Liver (tissue), 8 donors: ENCODE measurements at regions not wholly inside any gene's neighbourhood (a gene's known extent, or its start where the extent isn't known, plus 50 kb on each side); places are given as distances from the start of the nearest gene placed in this dataset.

Experiments
- DNase-seq: peaks from one replicate; pipeline ENCODE4 v3.0.0-alpha.2; 2017; ENCODE audit warnings: low spot score
- H3K27ac ChIP-seq, 2 donors: one replicate each; pipeline ENCODE4 v1.7.0; 2013; ENCODE audit warnings: inconsistent platforms in 2 of 2, low read length in 2 of 2, control low read depth in 1 of 2, low read depth in 1 of 2, mild to moderate bottlenecking in 1 of 2
- H3K27me3 ChIP-seq, 4 donors: one replicate each; pipeline versions ENCODE4 v1.6.1 to v1.7.0; 2013; ENCODE audit warnings: low read length in 3 of 4, inconsistent platforms in 1 of 4, mild to moderate bottlenecking in 1 of 4, moderate library complexity in 1 of 4; ENCODE audit not compliant: control insufficient read depth in 4 of 4, insufficient read depth in 4 of 4
- H3K36me3 ChIP-seq, 4 donors: one replicate each; pipeline versions ENCODE4 v1.6.1 to v1.7.0; 2013; ENCODE audit warnings: low read length in 3 of 4, mild to moderate bottlenecking in 3 of 4, low read depth in 1 of 4, moderate library complexity in 1 of 4; ENCODE audit not compliant: control insufficient read depth in 4 of 4, insufficient read depth in 3 of 4
- H3K4me1 ChIP-seq, 4 donors: one replicate each; pipeline versions ENCODE4 v1.6.1 to v1.7.0; 2013; ENCODE audit warnings: low read length in 3 of 4, mild to moderate bottlenecking in 3 of 4, moderate library complexity in 1 of 4; ENCODE audit not compliant: control insufficient read depth in 4 of 4, insufficient read depth in 4 of 4
- H3K4me3 ChIP-seq, 3 donors: one replicate each; pipeline versions ENCODE4 v1.6.1 to v1.7.0; 2013; ENCODE audit warnings: low read length in 3 of 3, control low read depth in 1 of 3, low read depth in 1 of 3, mild to moderate bottlenecking in 1 of 3
- H3K9ac ChIP-seq, 2 donors: one replicate each; pipeline ENCODE4 v1.7.0; 2013; ENCODE audit warnings: low read length in 2 of 2, mild to moderate bottlenecking in 2 of 2, moderate library complexity in 2 of 2, control low read depth in 1 of 2, low read depth in 1 of 2
- H3K9me3 ChIP-seq, 4 donors: one replicate each; pipeline versions ENCODE4 v1.6.1 to v1.7.0; 2013; ENCODE audit warnings: low read length in 3 of 4; ENCODE audit not compliant: control insufficient read depth in 4 of 4
- EGR1 ChIP-seq, 2 donors: IDR thresholded peaks; 2 replicates each; pipeline ENCODE4 v1.6.1; 2016 to 2018; ENCODE audit warnings: antibody characterized with exemption in 2 of 2, low read depth in 2 of 2
- FOXA1 ChIP-seq: IDR thresholded peaks from 2 replicates; pipeline ENCODE4 v1.6.1; 2016; ENCODE audit warnings: antibody characterized with exemption
- FOXA2 ChIP-seq: IDR thresholded peaks from 2 replicates; pipeline ENCODE4 v1.6.1; 2016; ENCODE audit warnings: antibody characterized with exemption
- GABPA ChIP-seq, 2 donors: IDR thresholded peaks in 1 of 2; conservative IDR thresholded peaks in 1 of 2; 2 replicates each; pipeline ENCODE4 v1.6.1; 2016; ENCODE audit warnings: antibody characterized with exemption in 2 of 2, mild to moderate bottlenecking in 1 of 2, moderate library complexity in 1 of 2
- HNF4A ChIP-seq, 2 donors: conservative IDR thresholded peaks; 2 replicates each; pipeline ENCODE4 v1.6.1; 2016; ENCODE audit warnings: antibody characterized with exemption in 2 of 2, mild to moderate bottlenecking in 2 of 2
- HNF4G ChIP-seq: IDR thresholded peaks from 2 replicates; pipeline ENCODE4 v1.6.1; 2016; ENCODE audit warnings: antibody characterized with exemption
- JUND ChIP-seq, 2 donors: IDR thresholded peaks; 2 replicates each; pipeline ENCODE4 v1.6.1; 2016; ENCODE audit warnings: antibody characterized with exemption in 2 of 2
- NR2F2 ChIP-seq: IDR thresholded peaks from 2 replicates; pipeline ENCODE4 v1.6.1; 2016; ENCODE audit warnings: antibody characterized with exemption
- RAD21 ChIP-seq, 2 donors: IDR thresholded peaks; 2 replicates each; pipeline ENCODE4 v1.6.1; 2016; ENCODE audit warnings: antibody characterized with exemption in 2 of 2, mild to moderate bottlenecking in 2 of 2
- RXRA ChIP-seq, 2 donors: IDR thresholded peaks; 2 replicates each; pipeline ENCODE4 v1.6.1; 2017 to 2018; ENCODE audit warnings: antibody characterized with exemption in 2 of 2, mild to moderate bottlenecking in 1 of 2
- SP1 ChIP-seq: IDR thresholded peaks from 2 replicates; pipeline ENCODE4 v1.6.1; 2018; ENCODE audit warnings: antibody characterized with exemption, mild to moderate bottlenecking
- TAF1 ChIP-seq: conservative IDR thresholded peaks from 2 replicates; pipeline ENCODE4 v1.6.1; 2016; ENCODE audit warnings: antibody characterized with exemption, mild to moderate bottlenecking
- YY1 ChIP-seq: IDR thresholded peaks from 2 replicates; pipeline ENCODE4 v1.6.1; 2016; ENCODE audit warnings: antibody characterized with exemption, mild to moderate bottlenecking
- WGBS: extraction: QIAGEN DNeasy Blood & Tissue Kit; methylation state at CpG from one replicate; pipeline ENCODE4 v1.1.7; 2013; 5-methylcytosine and 5-hydroxymethylcytosine counted together
- TF ChIP-seq, protein P1 (sequence below): fragments of 150-350 bp; IDR thresholded peaks from 2 replicates; pipeline ENCODE4 v1.5.1; 2017; ENCODE audit warnings: improper control_type of control experiment, low read depth, low read length; ENCODE audit not compliant: missing input control
- TF ChIP-seq, protein P2 (sequence below): IDR thresholded peaks from 2 replicates; pipeline ENCODE4 v1.6.1; 2016; ENCODE audit warnings: antibody characterized with exemption
- TF ChIP-seq, protein P3 (sequence below): IDR thresholded peaks from 2 replicates; pipeline ENCODE4 v1.6.1; 2016; ENCODE audit warnings: antibody characterized with exemption
- TF ChIP-seq, protein P4 (sequence below): IDR thresholded peaks from 2 replicates; pipeline ENCODE4 v1.6.1; 2016; ENCODE audit warnings: antibody characterized with exemption
- TF ChIP-seq, protein P5 (sequence below): IDR thresholded peaks from 2 replicates; pipeline ENCODE4 v1.6.1; 2016; ENCODE audit warnings: antibody characterized with exemption, mild to moderate bottlenecking
- donor health status: healthy.
- donor health status: healthy.
- donor health status: healthy.
- donor health status: healthy.
- donor health status: healthy.

DNA sequence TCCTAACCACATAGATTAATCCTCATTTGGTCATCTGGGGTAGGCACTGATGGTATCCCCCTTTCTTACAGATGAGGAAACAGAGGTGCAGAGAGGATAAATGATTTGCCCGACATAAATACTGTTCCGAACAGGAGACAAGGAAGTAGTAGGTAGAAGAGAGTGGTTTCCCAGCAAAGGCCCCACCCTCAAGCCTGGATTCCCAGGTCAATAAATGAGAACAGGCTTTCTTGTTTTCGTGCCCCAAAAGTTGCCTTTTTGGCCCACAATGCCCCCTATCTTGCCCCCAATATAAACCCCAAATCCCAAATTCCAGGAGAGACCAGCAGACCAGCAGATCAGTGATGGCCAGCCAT lies 125.5 kb upstream of the PRR20G start:
- no peak overlapping the region for H3K9ac ChIP-seq
- H3K9me3 ChIP-seq: no peaks in the 10 kb centered on the region
- no peak overlapping the region for H3K4me3 ChIP-seq
- H3K27me3 ChIP-seq: peaks cover 0 to 8% (median 0%) of the 10 kb centered on the region in 4 donors
- H3K36me3 ChIP-seq: no peaks in the 10 kb centered on the region
- DNase-seq: peak; percentile 14
- TF ChIP-seq SP1 (no peak), FOXA1 (no peak), TAF1 (no peak), HNF4G (no peak), RAD21 (IDR thresholded peaks at IDR 0.05) (no peak), GABPA (IDR thresholded peaks at IDR 0.05 in 1 of 2, conservative IDR thresholded peaks at IDR 0.05 in 1 of 2) (no peak), HNF4A (conservative IDR thresholded peaks at IDR 0.05) (no peak), FOXA2 (no peak), RXRA (IDR thresholded peaks at IDR 0.05) (no peak), JUND (IDR thresholded peaks at IDR 0.05) (no peak), EGR1 (IDR thresholded peaks at IDR 0.05; ENCODE audit: low read depth in 2 of 2) (no peak), YY1 (no peak), NR2F2 (no peak)
- TF ChIP-seq, protein P1, sequence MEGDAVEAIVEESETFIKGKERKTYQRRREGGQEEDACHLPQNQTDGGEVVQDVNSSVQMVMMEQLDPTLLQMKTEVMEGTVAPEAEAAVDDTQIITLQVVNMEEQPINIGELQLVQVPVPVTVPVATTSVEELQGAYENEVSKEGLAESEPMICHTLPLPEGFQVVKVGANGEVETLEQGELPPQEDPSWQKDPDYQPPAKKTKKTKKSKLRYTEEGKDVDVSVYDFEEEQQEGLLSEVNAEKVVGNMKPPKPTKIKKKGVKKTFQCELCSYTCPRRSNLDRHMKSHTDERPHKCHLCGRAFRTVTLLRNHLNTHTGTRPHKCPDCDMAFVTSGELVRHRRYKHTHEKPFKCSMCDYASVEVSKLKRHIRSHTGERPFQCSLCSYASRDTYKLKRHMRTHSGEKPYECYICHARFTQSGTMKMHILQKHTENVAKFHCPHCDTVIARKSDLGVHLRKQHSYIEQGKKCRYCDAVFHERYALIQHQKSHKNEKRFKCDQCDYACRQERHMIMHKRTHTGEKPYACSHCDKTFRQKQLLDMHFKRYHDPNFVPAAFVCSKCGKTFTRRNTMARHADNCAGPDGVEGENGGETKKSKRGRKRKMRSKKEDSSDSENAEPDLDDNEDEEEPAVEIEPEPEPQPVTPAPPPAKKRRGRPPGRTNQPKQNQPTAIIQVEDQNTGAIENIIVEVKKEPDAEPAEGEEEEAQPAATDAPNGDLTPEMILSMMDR: no peak
- TF ChIP-seq, protein P2, sequence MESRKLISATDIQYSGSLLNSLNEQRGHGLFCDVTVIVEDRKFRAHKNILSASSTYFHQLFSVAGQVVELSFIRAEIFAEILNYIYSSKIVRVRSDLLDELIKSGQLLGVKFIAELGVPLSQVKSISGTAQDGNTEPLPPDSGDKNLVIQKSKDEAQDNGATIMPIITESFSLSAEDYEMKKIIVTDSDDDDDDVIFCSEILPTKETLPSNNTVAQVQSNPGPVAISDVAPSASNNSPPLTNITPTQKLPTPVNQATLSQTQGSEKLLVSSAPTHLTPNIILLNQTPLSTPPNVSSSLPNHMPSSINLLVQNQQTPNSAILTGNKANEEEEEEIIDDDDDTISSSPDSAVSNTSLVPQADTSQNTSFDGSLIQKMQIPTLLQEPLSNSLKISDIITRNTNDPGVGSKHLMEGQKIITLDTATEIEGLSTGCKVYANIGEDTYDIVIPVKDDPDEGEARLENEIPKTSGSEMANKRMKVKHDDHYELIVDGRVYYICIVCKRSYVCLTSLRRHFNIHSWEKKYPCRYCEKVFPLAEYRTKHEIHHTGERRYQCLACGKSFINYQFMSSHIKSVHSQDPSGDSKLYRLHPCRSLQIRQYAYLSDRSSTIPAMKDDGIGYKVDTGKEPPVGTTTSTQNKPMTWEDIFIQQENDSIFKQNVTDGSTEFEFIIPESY: no peak
- TF ChIP-seq, protein P3, sequence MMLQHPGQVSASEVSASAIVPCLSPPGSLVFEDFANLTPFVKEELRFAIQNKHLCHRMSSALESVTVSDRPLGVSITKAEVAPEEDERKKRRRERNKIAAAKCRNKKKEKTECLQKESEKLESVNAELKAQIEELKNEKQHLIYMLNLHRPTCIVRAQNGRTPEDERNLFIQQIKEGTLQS: no peak
- TF ChIP-seq, protein P4, sequence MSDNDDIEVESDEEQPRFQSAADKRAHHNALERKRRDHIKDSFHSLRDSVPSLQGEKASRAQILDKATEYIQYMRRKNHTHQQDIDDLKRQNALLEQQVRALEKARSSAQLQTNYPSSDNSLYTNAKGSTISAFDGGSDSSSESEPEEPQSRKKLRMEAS: no peak
- TF ChIP-seq, protein P5, sequence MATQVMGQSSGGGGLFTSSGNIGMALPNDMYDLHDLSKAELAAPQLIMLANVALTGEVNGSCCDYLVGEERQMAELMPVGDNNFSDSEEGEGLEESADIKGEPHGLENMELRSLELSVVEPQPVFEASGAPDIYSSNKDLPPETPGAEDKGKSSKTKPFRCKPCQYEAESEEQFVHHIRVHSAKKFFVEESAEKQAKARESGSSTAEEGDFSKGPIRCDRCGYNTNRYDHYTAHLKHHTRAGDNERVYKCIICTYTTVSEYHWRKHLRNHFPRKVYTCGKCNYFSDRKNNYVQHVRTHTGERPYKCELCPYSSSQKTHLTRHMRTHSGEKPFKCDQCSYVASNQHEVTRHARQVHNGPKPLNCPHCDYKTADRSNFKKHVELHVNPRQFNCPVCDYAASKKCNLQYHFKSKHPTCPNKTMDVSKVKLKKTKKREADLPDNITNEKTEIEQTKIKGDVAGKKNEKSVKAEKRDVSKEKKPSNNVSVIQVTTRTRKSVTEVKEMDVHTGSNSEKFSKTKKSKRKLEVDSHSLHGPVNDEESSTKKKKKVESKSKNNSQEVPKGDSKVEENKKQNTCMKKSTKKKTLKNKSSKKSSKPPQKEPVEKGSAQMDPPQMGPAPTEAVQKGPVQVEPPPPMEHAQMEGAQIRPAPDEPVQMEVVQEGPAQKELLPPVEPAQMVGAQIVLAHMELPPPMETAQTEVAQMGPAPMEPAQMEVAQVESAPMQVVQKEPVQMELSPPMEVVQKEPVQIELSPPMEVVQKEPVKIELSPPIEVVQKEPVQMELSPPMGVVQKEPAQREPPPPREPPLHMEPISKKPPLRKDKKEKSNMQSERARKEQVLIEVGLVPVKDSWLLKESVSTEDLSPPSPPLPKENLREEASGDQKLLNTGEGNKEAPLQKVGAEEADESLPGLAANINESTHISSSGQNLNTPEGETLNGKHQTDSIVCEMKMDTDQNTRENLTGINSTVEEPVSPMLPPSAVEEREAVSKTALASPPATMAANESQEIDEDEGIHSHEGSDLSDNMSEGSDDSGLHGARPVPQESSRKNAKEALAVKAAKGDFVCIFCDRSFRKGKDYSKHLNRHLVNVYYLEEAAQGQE: no peak
- H3K27ac ChIP-seq: no peak overlapping the region
- WGBS: 84% methylated on average over 3 of the region's 3 CpGs
- no peaks in the 10 kb centered on the region for H3K4me1 ChIP-seq
